NOMO-1 treated with dmso at 0.1 percent for 144 hours (cell line): ENCODE measurements at regions not wholly inside any gene's neighbourhood (a gene's known extent, or its start where the extent isn't known, plus 50 kb on each side); places are given as distances from the start of the nearest gene placed in this dataset.

Experiments
- DNase-seq: peaks from one replicate; lab custom pipeline; 2025; ENCODE audit not compliant: unreplicated experiment; lab: John Stamatoyannopoulos, UW

DNA sequence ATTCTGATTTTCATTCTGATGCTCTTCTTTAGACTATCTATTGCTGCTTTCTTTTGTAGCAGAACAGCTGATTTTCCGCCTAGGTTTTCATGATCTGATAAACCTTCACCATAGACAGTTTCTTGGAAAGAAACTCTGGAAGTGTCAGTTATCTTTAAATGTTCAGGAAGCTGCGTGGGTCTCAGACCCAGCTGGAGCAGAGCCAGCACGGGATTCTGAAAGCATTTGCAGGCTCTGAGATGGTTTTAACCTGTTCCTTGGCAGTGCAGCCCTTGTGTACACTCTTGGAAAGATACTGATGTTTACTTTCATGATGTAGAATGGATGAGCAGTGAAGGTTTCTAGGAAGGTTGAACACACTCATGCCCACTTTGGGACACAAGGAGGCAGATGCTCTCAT is 178.0 kb upstream of the DMRT1 start:
- DNase-seq: no peak

DNA sequence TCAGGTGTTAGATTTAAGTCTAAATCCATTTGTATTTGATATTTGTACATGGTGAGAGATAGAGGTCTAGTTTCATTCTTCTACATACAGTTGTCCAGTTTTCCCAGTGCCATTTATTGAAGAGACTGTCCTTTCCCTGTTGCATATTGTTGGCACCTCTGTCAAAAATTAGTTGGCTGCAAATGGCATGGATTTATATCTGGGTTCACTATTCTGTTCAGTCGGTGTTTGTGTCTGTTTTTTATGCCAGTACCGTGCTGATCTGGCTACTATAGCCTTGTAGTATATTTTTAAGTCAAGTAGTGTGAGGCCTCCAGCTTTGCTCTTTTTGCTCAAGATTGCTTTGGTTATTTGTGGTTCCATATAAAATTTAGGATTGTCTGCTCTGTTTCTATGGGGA is 176.2 kb upstream of the DMRT1 start:
- DNase-seq: no peak

DNA sequence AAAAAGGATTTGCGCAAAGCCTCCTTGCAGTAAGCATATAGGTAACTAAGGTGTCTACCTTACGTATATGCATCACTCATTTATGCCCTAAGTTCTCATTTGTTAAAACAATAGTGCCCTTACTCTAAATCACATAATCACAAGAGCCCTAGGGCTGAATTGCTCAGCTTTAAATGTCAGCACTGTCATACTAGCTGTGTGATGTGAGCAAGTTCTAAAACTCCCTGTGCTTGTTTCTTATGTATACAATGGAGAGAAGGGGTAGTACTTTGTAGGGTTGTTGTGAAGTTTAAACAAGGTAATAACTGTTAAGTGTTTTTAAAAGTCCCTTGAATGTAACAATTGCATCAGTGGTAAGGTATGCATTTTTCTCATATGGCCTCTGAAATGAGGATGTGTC is 169.5 kb upstream of the DMRT1 start:
- DNase-seq: no peak

DNA sequence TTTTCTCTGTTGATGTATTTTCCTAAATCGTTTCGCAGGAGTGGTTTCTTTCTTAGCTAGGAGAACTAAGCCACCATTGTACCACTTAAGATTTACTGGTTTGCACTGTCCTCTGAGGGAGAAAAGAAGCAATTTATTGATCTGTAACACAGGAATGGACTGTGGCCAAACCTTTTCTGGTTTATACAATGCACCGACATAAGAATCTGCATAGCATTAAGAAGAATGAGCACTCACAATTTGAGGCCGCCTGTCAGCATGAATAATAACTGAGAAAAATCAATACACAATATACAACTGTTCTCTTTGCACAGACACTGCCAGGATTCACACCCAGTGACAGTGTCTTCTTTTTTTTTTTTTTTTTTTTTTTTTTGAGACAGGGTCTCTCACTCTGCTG is 168.6 kb upstream of the DMRT1 start:
- DNase-seq: no peak

DNA sequence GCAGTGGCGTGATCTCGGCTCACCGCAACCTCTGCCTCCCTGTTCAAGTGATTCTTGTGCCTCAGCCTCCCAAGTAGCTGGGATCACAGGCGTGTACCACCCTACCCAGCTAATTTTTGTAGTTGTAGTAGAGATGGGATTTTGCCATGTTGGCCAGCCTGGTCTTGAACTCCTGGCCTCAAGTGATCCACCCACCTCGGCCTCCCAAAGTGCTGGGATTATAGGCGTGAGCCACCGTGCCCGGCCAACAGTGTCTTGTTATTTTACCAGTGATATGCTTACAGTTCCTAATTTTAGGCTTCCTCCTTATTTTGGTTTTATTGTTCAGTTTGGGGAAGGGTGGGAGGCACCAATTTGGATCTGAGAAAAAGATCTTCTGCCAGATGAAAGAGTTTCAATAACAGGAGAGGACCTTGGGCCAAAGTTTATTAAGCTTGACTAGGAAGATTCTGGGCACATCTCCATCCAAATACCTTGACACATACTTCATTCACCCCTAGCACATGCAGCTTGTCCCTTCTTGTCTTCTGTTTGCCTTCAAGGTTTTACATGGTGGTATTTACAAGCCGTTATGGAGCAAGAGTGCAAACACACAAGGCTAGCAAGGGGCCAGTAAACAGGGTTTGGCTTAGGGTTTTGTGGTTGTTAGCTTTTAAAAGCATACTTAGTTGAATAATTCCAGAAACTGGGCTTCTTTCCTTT is 168.1 kb upstream of the DMRT1 start:
- no peak for DNase-seq

DNA sequence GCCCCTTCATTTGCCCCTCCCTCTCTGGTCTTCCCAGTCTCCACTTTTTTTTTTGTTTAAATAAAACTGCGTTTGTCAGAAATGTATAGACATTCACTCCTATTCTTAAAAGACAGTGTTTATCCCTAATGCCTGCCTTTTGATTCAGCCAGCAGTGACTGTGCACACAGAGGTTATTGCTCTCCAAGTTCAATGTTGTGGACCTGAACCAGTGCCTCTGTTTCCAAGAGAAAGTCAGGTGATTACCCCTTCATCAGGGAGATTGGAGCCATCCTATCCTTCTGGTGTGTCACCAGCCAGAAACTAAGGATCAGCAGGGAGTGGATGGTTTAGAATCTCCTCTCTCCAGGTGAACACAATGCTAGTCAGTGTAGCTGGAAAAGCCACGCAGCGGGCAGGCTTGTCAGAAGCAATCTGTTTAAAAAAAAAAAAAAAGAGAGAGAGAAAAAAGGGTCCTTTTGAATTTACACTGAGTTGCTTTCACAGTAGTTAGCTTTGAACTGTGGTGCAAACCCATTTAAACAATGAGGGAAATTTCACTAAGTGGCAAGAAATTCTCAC is 167.5 kb upstream of the DMRT1 start:
- no peak for DNase-seq

DNA sequence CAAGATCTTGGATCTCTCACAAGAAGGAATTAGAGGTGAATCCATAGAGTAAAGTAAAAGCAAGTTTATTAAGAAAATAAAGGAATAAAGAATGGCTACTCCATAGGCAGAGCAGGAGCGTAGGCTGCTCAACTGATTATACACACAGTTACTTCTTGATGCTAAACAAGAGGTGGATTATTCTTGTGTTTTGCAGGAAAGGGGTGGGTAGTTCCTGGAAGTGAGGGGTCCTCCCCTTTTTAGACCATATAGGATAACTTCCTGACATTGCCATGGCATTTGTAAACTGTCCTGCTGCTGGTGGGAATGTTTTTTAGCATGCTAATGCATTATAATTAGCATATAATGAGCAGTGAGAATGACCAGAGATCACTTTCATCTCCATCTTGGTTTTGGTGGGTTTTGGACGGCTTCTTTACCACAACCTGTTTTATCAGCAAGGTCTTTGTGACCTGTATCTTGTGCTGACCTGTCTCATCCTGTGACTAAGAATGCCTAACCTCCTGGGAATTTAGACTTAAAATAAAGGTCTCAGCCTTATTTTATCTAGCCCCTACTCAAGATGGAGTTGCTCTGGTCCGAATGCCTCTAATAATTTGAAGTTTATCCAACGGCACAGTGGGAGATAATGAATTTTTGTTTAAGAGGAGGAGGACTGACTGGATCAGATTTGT is 165.7 kb upstream of the DMRT1 start:
- DNase-seq: no peak

DNA sequence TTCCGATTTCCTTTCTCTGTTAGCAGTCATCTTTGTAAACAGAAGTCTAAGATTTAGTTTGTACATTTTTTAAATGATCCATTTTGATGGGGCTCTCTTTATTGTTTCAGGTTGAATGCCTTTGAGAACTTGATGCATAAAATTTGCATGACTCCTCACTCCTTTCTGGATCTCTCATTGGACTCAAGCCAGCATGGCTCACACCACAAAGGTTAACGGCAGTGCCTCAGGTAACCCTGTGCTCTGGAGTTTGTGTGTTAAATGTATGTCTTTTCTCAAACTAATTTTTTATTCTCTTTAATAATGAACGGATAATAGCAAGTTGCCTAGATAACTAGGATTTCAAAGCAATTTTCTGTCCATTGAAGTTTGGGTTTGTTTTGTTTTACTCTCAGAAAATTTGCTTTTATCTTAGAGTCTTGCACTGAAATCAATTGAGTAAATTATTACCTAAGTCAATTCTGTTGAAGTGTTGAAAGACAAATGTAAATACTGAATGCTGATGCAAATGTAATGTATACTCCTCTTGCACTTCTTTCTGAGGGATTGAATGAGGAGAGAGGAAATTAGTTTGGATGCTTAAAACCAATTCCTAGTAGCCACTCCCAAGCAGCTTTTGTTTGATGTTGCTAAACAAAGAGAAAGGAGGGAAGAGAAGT is 164.6 kb upstream of the DMRT1 start:
- DNase-seq: no peak

DNA sequence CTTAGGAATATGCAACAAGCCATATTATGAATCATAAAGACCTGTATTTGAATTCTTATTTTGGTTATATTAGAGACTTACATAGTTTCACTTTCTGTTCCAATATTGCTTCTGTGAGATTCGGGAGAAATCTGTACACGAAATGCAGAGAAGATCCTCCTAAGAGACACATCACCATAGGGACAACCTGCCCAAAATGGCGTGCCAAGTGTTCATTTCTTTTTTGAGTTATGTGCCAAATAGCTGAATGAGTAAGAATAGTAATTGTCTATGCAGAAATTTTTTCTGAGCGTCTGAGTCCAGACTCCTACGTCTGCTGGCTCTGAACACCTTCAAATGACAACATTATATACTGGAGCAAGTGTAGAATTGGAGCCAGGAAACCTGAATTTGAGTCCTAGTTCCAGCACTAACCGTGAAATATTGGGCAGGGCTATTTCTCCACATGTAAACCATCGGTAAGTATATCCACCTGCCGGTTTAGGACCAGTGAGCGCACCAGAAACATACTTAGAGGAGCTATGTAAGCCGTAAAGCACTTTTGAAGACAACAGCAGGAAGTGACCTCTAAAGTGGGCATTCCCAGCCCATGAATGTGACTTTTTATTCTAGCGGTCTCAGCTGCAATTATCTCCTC is 163.9 kb upstream of the DMRT1 start:
- DNase-seq: no peak

DNA sequence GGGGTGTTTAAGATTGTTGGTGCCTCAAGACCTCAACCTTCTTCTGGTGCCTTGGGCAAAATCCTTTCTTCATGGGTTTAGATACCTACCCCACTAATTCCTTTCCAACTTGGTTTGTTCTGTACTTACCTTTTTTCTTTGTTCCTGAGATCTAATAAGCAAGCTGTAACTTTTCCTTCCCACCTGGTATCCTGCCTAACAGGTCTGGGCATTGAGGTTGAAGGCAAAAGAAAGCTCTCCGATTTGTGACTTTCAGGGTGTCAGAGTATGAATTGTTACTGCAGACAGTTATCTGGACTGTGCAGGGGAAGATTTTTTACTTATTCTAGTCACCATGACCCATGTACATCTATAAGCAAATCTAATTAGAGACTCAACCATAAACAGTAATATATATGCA is 162.6 kb upstream of the DMRT1 start:
- DNase-seq: no peak

DNA sequence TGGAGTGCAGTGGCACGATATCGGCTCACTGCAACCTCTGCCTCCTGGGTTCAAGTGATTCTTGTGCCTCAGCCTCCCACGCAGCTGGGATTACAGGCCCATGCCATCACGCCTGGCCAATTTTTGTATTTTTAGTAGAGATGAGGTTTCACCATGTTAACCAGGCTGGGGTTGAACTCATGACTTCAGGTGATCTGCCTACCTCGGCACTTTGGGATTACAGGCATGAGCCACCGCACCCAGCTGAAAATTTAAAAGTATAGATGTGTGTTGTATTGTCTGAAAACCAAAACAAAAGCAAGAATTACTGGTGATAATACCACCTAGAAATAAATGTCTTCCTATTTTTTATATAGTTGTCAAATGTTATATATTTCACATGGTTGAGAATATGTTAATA is 162.0 kb upstream of the DMRT1 start:
- DNase-seq: no peak

DNA sequence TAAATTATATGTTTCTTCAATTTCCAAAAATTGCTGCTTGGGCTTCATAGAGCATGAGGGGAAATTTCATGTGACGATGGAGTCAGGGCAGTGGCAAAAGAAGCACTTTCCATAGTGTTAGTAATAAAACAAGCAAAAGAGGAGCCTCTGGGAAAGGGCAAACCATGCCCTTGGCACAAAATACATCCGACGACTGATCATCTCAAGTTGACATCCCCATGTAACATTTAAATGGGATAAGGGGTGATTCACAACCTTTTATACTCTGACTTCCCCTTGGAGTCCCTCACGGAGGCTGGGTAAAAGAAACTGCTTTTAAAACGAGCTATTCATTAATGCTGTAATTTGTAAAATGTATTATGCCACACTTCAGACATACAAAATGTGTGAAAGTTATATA is 161.4 kb upstream of the DMRT1 start:
- DNase-seq: no peak

DNA sequence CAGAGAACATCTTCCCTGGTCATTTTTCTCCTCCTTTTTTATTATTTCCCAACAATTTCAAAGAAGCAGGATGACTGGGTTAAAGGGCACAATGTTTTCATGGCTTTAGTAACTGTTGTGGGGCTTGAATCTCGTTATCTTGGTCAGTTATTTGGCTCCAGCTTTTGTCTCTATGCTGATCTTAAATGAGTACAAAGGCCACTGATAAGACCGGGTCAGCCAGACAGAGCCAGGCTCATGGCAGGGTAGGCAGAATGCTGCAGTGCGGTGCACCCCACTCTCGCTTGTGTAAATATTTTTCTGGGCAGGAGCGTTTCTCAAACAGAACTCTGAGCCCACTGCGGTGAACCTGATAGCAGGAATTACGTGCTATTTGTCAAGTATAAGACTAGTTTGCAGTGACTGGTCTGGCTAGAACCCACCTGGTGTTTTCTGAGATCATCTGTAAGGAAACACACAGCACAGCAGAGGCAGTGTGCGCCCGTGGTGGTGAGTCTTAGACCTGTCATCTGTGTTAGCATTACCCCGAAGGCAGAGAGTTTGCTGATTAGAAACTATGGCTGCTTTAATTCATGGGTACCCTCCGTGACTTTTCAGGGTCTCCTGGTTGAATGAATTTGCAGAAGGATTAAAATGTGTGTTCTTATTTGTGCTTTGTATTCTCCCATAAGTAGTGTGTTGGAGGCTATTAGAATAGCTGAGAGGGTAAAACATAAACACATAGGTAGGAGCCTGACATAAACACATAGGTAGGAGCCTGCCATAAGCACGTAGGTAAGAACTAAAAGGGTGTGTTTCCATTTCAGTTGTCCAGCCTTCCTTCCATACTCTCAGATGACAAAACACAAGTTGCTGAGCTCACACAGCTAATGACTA is 158.6 kb upstream of the DMRT1 start:
- DNase-seq: no peak

DNA sequence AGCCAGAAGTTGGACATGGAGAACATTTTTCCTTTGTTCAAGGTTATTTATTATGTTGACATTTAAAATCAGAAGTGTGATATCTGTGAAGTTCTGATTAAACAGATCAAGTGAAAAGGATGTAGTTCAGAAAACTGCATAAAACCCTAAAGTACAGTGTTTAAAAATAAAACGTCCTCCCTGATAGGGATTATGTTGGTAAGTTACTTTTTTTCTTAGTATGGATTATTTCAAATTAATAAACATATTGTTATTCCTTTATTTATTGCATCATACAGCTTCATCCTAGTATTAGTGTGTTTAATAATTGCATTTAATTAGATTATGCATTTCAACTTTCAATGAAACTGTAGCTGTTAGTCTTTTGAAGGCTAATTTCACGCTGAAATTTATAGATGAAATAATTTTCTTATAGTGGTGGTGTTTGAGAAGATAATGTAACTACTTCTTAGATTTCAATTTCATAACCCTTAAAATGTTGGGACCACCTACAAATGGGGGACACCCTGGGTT is 157.9 kb upstream of the DMRT1 start:
- DNase-seq: no peak

DNA sequence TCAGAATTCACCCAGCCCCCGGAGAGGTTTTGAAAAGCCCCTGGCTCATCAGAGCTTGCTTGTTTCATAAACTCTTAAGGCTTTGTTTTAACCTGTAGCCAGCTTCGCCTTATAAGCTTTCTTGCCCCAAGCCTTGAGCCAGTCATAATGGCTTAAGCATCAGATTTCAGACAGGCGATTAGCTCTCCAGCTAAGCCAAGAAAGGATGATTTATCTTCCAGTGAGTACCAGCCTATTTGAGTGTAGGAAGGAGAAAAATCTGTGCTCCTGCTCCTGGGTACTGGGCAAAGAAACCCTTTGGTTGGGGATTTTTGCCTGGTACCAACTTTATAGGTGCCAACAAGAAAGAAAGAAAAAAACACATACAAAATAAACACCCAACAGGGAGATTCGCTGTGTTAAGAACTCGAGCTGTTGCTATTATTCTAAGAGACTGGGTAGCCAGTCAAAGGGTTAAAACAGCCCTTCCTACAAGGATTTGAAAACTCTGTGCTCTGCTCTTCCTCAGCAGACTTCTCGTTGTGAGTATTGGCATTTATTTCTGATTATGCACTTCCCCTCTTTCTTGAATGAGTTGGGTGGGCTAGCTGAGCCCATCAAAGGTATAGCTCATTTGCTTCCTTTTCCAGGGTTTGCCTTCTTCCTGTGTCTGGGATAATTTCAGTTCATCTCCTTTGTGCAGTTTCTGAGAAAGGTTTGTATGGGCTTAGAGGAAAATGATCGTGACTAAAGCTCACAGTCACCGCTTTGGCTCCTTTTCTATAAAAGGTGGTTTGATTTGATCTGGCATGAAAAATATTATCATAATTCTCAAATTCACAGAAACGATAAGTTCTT is 157.2 kb upstream of the DMRT1 start:
- no peak for DNase-seq

DNA sequence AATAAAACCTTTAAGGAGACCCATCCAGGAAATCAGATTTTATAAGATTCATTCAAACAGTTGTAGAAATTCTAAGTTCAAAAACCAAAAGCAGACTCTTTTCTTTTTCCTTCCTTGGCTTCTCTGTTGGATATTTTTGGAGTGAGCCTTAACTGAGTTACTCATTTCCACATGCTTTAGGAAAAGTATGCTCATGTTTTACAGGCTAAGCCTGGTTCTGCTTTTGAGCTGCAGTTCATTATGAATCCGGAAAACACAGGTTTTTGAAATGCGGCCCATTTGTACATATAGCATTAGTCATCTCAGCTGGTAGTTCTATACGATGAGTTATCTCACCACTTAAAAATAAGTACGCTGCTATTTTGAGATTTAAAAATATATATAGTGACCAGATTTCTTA is 156.6 kb upstream of the DMRT1 start:
- DNase-seq: no peak

DNA sequence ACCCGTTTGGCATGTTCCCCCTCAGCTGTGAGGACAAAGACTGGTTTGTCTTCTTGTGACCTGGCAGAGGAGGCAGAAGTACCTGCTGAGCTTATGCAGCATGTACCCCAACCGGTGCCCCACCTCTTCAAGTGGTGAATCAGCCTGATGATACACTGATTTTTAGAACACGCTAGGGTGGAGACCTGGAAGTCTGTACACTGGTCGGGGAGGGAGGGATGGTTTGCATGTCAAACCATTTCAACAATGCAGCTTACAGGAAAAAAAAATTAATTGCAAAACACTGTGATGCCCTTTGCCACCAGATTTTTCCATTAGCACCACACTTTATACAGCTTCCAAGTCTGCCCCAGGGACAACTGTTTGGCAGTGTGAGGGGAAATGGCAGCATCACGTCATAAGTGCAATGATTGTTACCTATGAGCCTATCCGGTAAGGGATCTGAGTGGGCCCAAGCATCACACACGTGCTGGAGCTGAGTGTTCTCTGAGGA is 155.1 kb upstream of the DMRT1 start:
- DNase-seq: no peak

DNA sequence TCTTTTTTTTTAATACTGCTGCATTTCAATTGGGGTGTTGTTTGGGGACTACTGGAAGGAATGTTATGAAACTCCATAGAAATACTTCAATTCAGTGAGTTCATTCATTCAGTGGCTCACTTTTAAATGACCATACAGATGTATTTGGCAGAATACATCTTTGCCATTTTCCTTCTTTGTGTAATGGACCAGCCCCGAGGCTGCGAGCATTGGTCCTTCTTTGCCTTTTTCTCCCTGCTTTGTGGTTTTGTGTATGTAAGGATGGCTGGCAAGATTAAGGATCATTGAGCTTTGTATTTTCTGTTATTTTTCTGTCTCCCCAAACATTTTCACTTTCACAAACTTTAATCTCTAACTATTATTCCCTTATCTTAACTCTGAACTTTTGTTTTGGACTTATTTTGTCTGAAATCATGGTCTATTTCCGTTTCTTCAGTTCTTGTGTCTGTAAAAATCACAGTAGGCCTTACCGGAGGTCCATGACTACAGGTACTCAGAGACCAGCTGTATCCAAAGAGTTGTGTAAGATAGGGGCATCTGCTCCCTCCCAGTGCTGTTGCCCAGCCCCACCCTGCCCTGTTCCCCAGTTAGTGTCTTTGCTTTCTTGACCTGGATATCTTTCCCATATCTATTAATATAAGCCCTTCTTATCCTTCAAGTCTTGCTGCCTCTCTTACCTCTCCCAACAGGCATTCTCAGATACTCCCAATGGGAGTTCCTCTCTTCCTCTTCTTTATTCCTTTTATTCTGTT is 154.3 kb upstream of the DMRT1 start:
- DNase-seq: no peak

DNA sequence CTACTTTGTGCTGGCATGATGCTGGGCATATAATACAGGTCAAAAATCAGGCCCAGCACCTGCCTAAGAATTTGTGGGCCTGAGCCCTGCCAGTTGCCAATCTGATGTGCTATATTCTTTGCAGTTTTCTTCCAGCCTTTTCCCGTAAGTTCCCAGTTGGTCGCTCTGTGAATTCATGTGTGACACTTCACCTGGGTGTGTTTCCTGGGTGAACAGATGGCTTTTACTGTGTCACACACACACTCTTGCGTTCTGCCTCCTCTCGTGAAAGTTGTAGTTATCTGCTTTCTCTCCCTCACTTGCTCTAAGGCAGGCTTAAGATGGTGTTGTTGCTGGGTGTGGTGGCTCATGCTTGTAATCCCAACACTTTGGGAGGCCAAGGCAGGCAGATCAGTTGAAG is 153.5 kb upstream of the DMRT1 start:
- DNase-seq: no peak
